MM.1S (cell line): ENCODE measurements at regions not wholly inside any gene's neighbourhood (a gene's known extent, or its start where the extent isn't known, plus 50 kb on each side); places are given as distances from the start of the nearest gene placed in this dataset.

Experiments used
- DNase-seq: peaks from one replicate; pipeline ENCODE4 v3.0.0-alpha.2; 2015
- H2AFZ ChIP-seq: fragments of 300-600 bp; sonication (generic); 2 replicates; pipeline ENCODE4 v1.6.0; 2016; ENCODE audit warnings: antibody characterized with exemption, low read length
- H3F3A ChIP-seq: fragments of 300-600 bp; sonication (generic); 2 replicates; pipeline ENCODE4 v1.6.1; 2016; ENCODE audit warnings: mild to moderate bottlenecking, antibody characterized with exemption, low read length, moderate library complexity, mixed read lengths; ENCODE audit not compliant: insufficient read depth
- H3K27ac ChIP-seq: fragments of 300-600 bp; sonication (generic); 2 replicates; pipeline ENCODE4 v1.5.1; 2016; ENCODE audit warnings: mild to moderate bottlenecking, low read length
- H3K27me3 ChIP-seq: fragments of 300-600 bp; sonication (generic); replicated peaks from 2 replicates; pipeline ENCODE4 v1.6.0; 2016; ENCODE audit warnings: low read length; ENCODE audit not compliant: insufficient read depth
- H3K36me3 ChIP-seq: fragments of 300-600 bp; sonication (generic); replicated peaks from 2 replicates; pipeline ENCODE4 v1.6.1; 2016; ENCODE audit warnings: mild to moderate bottlenecking, low read length, mixed read lengths; ENCODE audit not compliant: insufficient read depth
- H3K4me1 ChIP-seq: fragments of 300-600 bp; sonication (generic); 2 replicates; pipeline ENCODE4 v1.6.1; 2016; ENCODE audit warnings: low read length, mixed read lengths
- H3K4me2 ChIP-seq: fragments of 300-600 bp; sonication (generic); 2 replicates; pipeline ENCODE4 v1.6.0; 2016; ENCODE audit warnings: low read depth, low read length
- H3K4me3 ChIP-seq: fragments of 300-600 bp; sonication (generic); 2 replicates; pipeline ENCODE4 v1.5.1; 2016; ENCODE audit warnings: low read length, mixed read lengths
- H3K79me2 ChIP-seq: fragments of 300-600 bp; sonication (generic); 2 replicates; pipeline ENCODE4 v1.6.1; 2016; ENCODE audit warnings: mixed run types, low read length, mixed read lengths
- H3K9ac ChIP-seq: fragments of 300-600 bp; sonication (generic); 2 replicates; pipeline ENCODE4 v1.6.1; 2016; ENCODE audit warnings: low read length, mixed read lengths
- H3K9me2 ChIP-seq: fragments of 300-600 bp; sonication (generic); replicated peaks from 2 replicates; pipeline ENCODE4 v1.6.1; 2016; ENCODE audit warnings: mild to moderate bottlenecking, low read length, mixed read lengths; ENCODE audit not compliant: insufficient read depth
- H3K9me3 ChIP-seq: fragments of 300-600 bp; sonication (generic); replicated peaks from 2 replicates; pipeline ENCODE4 v1.6.1; 2016; ENCODE audit warnings: mild to moderate bottlenecking, low read length, mixed read lengths; ENCODE audit not compliant: insufficient read depth
- H4K20me1 ChIP-seq: fragments of 300-600 bp; sonication (generic); 2 replicates; pipeline ENCODE4 v1.6.1; 2016; ENCODE audit warnings: mild to moderate bottlenecking, low read length, moderate library complexity, mixed read lengths; ENCODE audit not compliant: insufficient read depth
- EZH2 ChIP-seq: fragments of 300-600 bp; sonication (generic); optimal IDR thresholded peaks from 2 replicates; pipeline ENCODE3; 2017; ENCODE audit warnings: low read depth, mild to moderate bottlenecking, antibody characterized with exemption, low read length, mixed read lengths
- EZH2phosphoT487 ChIP-seq: fragments of 300-600 bp; sonication (generic); IDR thresholded peaks from 2 replicates; pipeline ENCODE4 v1.6.1; 2018; ENCODE audit warnings: antibody characterized with exemption, low read length
- TF ChIP-seq, protein P1 (sequence below): fragments of 300-600 bp; sonication (generic); IDR thresholded peaks from 2 replicates; pipeline ENCODE4 v1.5.1; 2016; ENCODE audit warnings: antibody characterized with exemption, low read length, mixed read lengths

DNA sequence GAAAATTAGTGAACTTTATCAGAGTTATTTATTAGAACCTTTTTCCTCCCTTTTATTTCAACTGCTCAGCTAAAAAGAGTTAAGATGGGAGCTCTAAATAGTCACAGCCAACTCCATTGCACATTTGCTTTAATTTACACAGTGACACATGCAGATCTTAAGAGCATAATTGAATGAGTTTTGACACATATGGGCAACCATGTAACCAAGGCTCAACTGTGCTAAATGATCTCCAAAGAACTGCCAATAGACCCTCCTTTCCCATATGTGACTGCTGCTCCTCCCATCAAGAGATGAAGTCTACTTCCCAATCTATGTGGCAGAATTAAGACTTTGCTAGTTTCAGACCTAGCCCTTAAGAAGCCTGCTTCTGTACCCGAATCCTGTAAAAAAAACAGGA lies 960.0 kb downstream of the BCL11B start:
- H3K36me3 ChIP-seq: no peaks in the 10 kb centered on the region

DNA sequence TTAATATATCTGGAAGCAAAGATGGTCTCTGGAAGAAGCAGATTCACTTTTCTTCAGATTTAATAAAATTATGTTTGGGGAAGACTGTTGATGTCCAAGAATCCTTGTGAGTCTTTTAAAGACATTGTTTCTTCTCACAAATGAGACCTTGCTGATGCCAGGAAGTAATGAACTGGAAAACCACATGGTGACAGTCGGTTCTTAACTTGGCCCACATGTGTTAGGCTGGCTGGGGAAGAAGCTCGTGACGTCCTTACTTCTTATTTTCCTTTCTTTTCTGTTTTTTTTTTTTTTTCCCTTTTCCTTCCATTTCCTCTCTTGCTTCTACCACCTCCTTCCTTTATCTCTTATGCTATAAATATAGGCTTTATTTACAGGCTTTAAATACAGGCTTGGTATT lies 950.2 kb downstream of the BCL11B start:
- no peaks in the 10 kb centered on the region for H3K9me3 ChIP-seq
- H3F3A ChIP-seq: no peaks in the 10 kb centered on the region
- H3K4me1 ChIP-seq: no peaks in the 10 kb centered on the region
- H3K4me3 ChIP-seq: no peak overlapping the region
- DNase-seq: no peak
- H3K9ac ChIP-seq: no peak overlapping the region
- H3K79me2 ChIP-seq: no peaks in the 10 kb centered on the region
- H4K20me1 ChIP-seq: no peaks in the 10 kb centered on the region
- TF ChIP-seq EZH2phosphoT487 (no peak), EZH2 (no peak)
- TF ChIP-seq, protein P1, sequence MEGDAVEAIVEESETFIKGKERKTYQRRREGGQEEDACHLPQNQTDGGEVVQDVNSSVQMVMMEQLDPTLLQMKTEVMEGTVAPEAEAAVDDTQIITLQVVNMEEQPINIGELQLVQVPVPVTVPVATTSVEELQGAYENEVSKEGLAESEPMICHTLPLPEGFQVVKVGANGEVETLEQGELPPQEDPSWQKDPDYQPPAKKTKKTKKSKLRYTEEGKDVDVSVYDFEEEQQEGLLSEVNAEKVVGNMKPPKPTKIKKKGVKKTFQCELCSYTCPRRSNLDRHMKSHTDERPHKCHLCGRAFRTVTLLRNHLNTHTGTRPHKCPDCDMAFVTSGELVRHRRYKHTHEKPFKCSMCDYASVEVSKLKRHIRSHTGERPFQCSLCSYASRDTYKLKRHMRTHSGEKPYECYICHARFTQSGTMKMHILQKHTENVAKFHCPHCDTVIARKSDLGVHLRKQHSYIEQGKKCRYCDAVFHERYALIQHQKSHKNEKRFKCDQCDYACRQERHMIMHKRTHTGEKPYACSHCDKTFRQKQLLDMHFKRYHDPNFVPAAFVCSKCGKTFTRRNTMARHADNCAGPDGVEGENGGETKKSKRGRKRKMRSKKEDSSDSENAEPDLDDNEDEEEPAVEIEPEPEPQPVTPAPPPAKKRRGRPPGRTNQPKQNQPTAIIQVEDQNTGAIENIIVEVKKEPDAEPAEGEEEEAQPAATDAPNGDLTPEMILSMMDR: no peak
- H3K27ac ChIP-seq: no peak overlapping the region
- no peak overlapping the region for H3K4me2 ChIP-seq
- H3K9me2 ChIP-seq: no peaks in the 10 kb centered on the region
- H3K27me3 ChIP-seq: no peaks in the 10 kb centered on the region
- H3K36me3 ChIP-seq: no peaks in the 10 kb centered on the region
- H2AFZ ChIP-seq: no peak overlapping the region

More for the DNA sequence above, 960.0 kb downstream of the BCL11B start:
- Histone ChIP-seq H3K4me2 (no peak overlapping the region), H3K9ac (no peak overlapping the region), H3K4me1 (no peaks in the 10 kb centered on the region), H3F3A (no peaks in the 10 kb centered on the region), H3K9me3 (no peaks in the 10 kb centered on the region), H4K20me1 (no peaks in the 10 kb centered on the region), H3K79me2 (no peaks in the 10 kb centered on the region), H2AFZ (no peak overlapping the region), H3K4me3 (no peak overlapping the region), H3K9me2 (no peaks in the 10 kb centered on the region), H3K27ac (no peak overlapping the region), H3K27me3 (no peaks in the 10 kb centered on the region)
- TF ChIP-seq EZH2phosphoT487 (no peak), EZH2 (no peak)
- TF ChIP-seq, protein P1: no peak
- no peak for DNase-seq

DNA sequence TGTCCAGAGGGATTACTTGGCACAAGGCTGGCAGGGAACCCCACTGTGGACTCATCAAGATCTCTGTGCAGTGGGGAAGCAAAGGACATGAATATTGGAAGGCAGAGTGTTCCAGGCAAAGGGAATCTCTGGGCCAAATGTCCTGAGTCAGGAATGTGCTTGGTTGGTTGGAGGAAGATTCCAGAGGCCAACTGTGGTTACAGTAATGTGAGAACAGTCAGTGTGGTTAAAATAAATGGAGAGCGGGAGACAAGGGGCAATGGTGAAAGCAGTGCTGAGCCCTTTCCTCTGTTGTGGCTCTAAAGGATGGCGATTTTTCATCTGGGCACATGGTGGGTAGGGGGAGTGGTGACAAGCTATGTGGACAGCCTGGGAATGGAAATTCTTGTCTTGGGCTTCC lies 948.2 kb downstream of the BCL11B start:
- H3K9me3 ChIP-seq: no peaks in the 10 kb centered on the region
- no peak overlapping the region for H3K9ac ChIP-seq
- no peaks in the 10 kb centered on the region for H3K79me2 ChIP-seq
- H3K9me2 ChIP-seq: no peaks in the 10 kb centered on the region
- TF ChIP-seq, protein P1: no peak
- TF ChIP-seq EZH2phosphoT487: no peak
- no peak for TF ChIP-seq EZH2
- no peak overlapping the region for H3K27ac ChIP-seq
- no peaks in the 10 kb centered on the region for H3K27me3 ChIP-seq
- H3K4me3 ChIP-seq: no peak overlapping the region
- no peaks in the 10 kb centered on the region for H3K36me3 ChIP-seq
- no peaks in the 10 kb centered on the region for H3K4me1 ChIP-seq
- no peak for DNase-seq
- no peaks in the 10 kb centered on the region for H3F3A ChIP-seq
- no peak overlapping the region for H2AFZ ChIP-seq
- no peaks in the 10 kb centered on the region for H4K20me1 ChIP-seq
- H3K4me2 ChIP-seq: no peak overlapping the region
